ENCODE measurements at regions not wholly inside any gene's neighbourhood (a gene's known extent, or its start where the extent isn't known, plus 50 kb on each side); places are given as distances from the start of the nearest gene placed in this dataset.
"Not testable (repeated sequence)": the region's sequence is repeated elsewhere in the genome, so short reads cannot be mapped to it uniquely, and the experiment has no call there.

DNA sequence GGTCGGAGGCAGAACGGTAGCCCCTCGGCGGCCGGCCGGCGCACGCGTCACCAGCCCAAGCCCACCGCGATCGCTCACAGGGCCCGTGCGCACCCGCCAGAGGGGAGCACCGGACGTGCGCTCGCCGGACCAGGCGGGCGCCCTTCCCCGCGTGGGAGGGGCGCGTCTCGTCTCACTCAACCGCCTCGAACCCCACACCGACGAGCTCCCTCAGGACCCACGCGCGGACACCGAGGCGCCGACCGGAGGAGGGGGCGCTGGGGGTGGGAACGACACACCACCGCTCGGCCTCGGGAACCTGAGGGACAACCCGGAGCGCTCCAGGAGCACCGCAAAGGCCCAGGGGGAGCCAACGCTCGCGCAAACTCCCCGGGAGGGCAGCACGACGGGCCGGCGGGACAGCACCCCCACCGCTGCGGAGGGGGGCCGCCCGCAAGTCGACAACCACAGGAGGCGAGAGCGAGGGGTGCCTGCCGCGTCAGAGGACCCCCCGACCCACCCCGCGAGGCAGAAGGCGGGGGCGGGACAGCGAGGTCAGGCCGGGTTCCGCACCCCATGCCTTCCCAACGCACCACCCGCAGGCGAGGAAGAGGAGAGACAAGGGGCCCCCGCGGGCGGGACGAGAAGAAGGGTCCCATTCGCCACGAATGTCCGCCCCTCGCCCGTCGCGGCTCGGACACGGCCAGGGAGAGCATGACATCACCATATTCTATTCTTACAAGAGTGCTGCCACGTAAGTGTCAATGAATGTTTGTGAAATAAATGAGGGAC, 512.7 kb upstream of the ZNF337 start:
- peak; percentile 15 for DNase-seq (ENCODE audit: low read depth)

DNA sequence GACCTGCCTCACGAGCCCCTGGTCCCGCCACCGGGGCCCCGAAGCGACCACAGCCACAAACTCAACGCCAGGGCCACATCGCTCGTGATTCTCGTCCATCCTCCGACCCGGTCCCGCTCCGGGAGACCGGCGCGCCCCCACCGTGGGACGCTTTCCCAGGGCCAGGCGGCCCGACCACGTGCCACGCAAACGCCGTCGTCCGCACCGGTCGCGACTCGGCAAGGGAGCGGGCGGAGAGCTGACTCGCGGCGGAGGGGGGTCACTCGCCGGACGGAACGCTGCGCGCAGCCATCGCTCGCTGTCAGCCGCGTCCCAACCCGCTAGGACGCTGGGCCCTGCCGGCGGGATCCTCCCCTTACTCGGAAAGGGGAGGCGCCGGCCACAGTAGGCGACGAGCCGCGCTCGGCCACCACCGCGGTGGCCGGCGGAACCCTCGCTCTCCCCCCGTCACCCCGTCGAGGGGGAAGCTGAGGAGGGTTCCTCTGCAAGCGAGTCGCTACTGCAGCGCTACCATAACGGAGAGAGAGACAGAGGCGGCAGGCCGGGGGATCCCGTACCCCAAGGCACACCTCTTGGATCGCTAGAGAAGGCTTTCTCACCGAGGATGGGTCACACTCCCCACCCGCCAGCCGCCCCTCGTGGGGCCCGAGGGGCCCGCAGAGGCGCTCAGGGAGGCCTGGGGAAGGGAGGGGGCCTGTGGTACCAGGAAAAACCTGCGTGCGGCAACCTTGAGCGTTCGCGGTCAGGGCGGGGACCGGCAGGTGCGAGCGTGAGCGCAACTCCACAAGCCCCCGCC, 511.8 kb upstream of the ZNF337 start:
- H3K36me3 ChIP-seq (ENCODE audit: control insufficient read depth, insufficient read depth, low read length): no peaks in the 10 kb centered on the region
- DNase-seq (ENCODE audit: low read depth) (no peak), FAIRE-seq (no peak)
- H3K4me3 ChIP-seq (ENCODE audit: low read depth, low read length): peak overlapping the region; percentile 4
- no peak for TF ChIP-seq CTCF (IDR thresholded peaks at IDR 0.05; ENCODE audit: insufficient read depth, low read length, severe bottlenecking)
- peaks cover 17% of the 10 kb centered on the region for H3K27me3 ChIP-seq (ENCODE audit: control insufficient read depth, insufficient read depth, low read length)

More for the DNA sequence above, 512.7 kb upstream of the ZNF337 start:
- peak; percentile 100 for FAIRE-seq
- H3K36me3 ChIP-seq (ENCODE audit: control insufficient read depth, insufficient read depth, low read length): no peaks in the 10 kb centered on the region
- H3K4me3 ChIP-seq (ENCODE audit: low read depth, low read length): no peak overlapping the region
- H3K27me3 ChIP-seq (ENCODE audit: control insufficient read depth, insufficient read depth, low read length): peaks cover 17% of the 10 kb centered on the region
- no peak for TF ChIP-seq CTCF (IDR thresholded peaks at IDR 0.05; ENCODE audit: insufficient read depth, low read length, severe bottlenecking)

DNA sequence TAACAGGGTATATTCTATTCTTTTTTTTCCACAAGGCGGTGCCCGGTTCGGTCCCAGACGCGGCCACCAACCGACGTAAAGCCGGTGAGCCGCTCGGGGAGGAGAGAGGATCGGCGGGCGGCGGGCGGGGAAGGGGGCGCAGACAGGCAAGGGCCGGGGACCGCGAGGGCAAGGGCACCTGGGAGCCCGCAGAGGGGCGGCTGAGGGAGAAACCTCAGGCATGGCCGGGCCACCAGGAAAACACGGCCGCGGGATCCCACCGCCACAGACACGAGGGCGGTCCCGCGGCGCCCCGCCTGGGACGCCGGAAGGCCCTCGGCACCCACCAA, 511.3 kb upstream of the ZNF337 start:
- peaks cover 17% of the 10 kb centered on the region for H3K27me3 ChIP-seq (ENCODE audit: control insufficient read depth, insufficient read depth, low read length)
- not testable (repeated sequence) for DNase-seq (ENCODE audit: low read depth); FAIRE-seq; H3K4me3 ChIP-seq (ENCODE audit: low read depth, low read length); H3K36me3 ChIP-seq (ENCODE audit: control insufficient read depth, insufficient read depth, low read length)

GRCh38 chr20:26207237-26207966, 510.7 kb upstream of the ZNF337 start:
- DNase-seq (ENCODE audit: low read depth) (no peak), FAIRE-seq (no peak)
- Histone ChIP-seq H3K27me3 (ENCODE audit: control insufficient read depth, insufficient read depth, low read length) (peaks cover 17% of the 10 kb centered on the region), H3K36me3 (ENCODE audit: control insufficient read depth, insufficient read depth, low read length) (no peaks in the 10 kb centered on the region), H3K4me3 (ENCODE audit: low read depth, low read length) (no peak overlapping the region)
- TF ChIP-seq CTCF (IDR thresholded peaks at IDR 0.05; ENCODE audit: insufficient read depth, low read length, severe bottlenecking): no peak

- Histone ChIP-seq H3K36me3 (ENCODE audit: control insufficient read depth, insufficient read depth, low read length) (no peaks in the 10 kb centered on the region), H3K4me3 (ENCODE audit: low read depth, low read length) (no peak overlapping the region), H3K27me3 (ENCODE audit: control insufficient read depth, insufficient read depth, low read length) (peaks cover 17% of the 10 kb centered on the region)
- TF ChIP-seq CTCF (IDR thresholded peaks at IDR 0.05; ENCODE audit: insufficient read depth, low read length, severe bottlenecking): no peak
- DNase-seq (ENCODE audit: low read depth): no peak
- FAIRE-seq: no peak
Measured at GRCh38 chr20:26205350-26205749, 508.7 kb upstream of the ZNF337 start.

GRCh38 chr20:26201026-26201425, 504.4 kb upstream of the ZNF337 start:
- H3K4me3 ChIP-seq (ENCODE audit: low read depth, low read length); H3K36me3 ChIP-seq (ENCODE audit: control insufficient read depth, insufficient read depth, low read length); FAIRE-seq; DNase-seq (ENCODE audit: low read depth); H3K27me3 ChIP-seq (ENCODE audit: control insufficient read depth, insufficient read depth, low read length): not testable (repeated sequence)

GRCh38 chr20:26187329-26187728, 490.7 kb upstream of the ZNF337 start:
- not testable (repeated sequence) for DNase-seq (ENCODE audit: low read depth); FAIRE-seq

GRCh38 chr20:26183720-26184119, 487.1 kb upstream of the ZNF337 start:
- H3K4me3 ChIP-seq (ENCODE audit: low read depth, low read length); H3K27me3 ChIP-seq (ENCODE audit: control insufficient read depth, insufficient read depth, low read length); FAIRE-seq; H3K36me3 ChIP-seq (ENCODE audit: control insufficient read depth, insufficient read depth, low read length); DNase-seq (ENCODE audit: low read depth): not testable (repeated sequence)

More at GRCh38 chr20:26187329-26187728, 490.7 kb upstream of the ZNF337 start:
- H3K36me3 ChIP-seq (ENCODE audit: control insufficient read depth, insufficient read depth, low read length); H3K27me3 ChIP-seq (ENCODE audit: control insufficient read depth, insufficient read depth, low read length); H3K4me3 ChIP-seq (ENCODE audit: low read depth, low read length): not testable (repeated sequence)

DNA sequence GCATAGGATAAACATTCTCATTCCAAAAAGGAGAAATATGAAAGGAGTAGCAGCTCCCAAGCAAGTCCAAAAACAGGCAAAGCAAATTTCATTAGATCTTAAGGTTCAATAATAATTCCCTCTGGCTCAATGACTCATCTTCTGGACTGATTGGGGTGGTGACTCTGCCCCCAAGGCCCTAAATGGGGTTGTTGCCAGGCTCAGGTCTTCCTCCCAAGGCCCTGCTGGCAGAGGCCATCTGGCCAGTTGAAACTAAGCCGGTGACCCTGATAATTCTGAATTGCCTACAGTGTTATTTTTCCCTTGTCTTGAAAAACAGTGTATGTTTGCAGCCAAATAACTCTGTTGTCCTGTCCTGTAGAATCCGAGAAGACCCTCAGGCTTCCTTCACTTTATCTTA, 484.7 kb upstream of the ZNF337 start:
- not testable (repeated sequence) for FAIRE-seq; DNase-seq (ENCODE audit: low read depth); H3K27me3 ChIP-seq (ENCODE audit: control insufficient read depth, insufficient read depth, low read length); H3K4me3 ChIP-seq (ENCODE audit: low read depth, low read length); H3K36me3 ChIP-seq (ENCODE audit: control insufficient read depth, insufficient read depth, low read length)

- not testable (repeated sequence) for FAIRE-seq; H3K36me3 ChIP-seq (ENCODE audit: control insufficient read depth, insufficient read depth, low read length); DNase-seq (ENCODE audit: low read depth); H3K4me3 ChIP-seq (ENCODE audit: low read depth, low read length); H3K27me3 ChIP-seq (ENCODE audit: control insufficient read depth, insufficient read depth, low read length)
Measured at GRCh38 chr20:26171875-26172274, 475.2 kb upstream of the ZNF337 start.
